Trophoblast cell (in vitro differentiated cells and primary cell): ENCODE measurements at regions not wholly inside any gene's neighbourhood (a gene's known extent, or its start where the extent isn't known, plus 50 kb on each side); places are given as distances from the start of the nearest gene placed in this dataset.

ENCODE experiments used
- DNase-seq, 2 donors: peaks; one replicate each; pipeline ENCODE4 v3.0.0-alpha.2; 2016
- H2AFZ ChIP-seq: 2 replicates; pipeline ENCODE4 v1.6.1; 2013; ENCODE audit warnings: low read length, moderate library complexity, mild to moderate bottlenecking; ENCODE audit not compliant: insufficient read depth, poor library complexity
- H2AK5ac ChIP-seq: 2 replicates; pipeline ENCODE4 v1.6.1; 2013; ENCODE audit warnings: mild to moderate bottlenecking, low read length
- H2BK120ac ChIP-seq: 2 replicates; pipeline ENCODE4 v1.6.1; 2013; ENCODE audit warnings: low read length, mild to moderate bottlenecking, moderate library complexity; ENCODE audit not compliant: insufficient read depth, poor library complexity
- H2BK12ac ChIP-seq: 2 replicates; pipeline ENCODE4 v1.6.1; 2013; ENCODE audit warnings: mild to moderate bottlenecking, low read length, moderate library complexity
- H2BK5ac ChIP-seq: 2 replicates; pipeline ENCODE4 v1.6.1; 2013; ENCODE audit warnings: low read length, low read depth, moderate library complexity, mild to moderate bottlenecking; ENCODE audit not compliant: poor library complexity
- H3K14ac ChIP-seq: 2 replicates; pipeline ENCODE4 v1.6.1; 2013; ENCODE audit warnings: mild to moderate bottlenecking, low read length
- H3K18ac ChIP-seq: 2 replicates; pipeline ENCODE4 v1.6.1; 2013; ENCODE audit warnings: mild to moderate bottlenecking, low read length
- H3K23ac ChIP-seq: 2 replicates; pipeline ENCODE4 v1.6.1; 2013; ENCODE audit warnings: low read length
- H3K27ac ChIP-seq: 2 replicates; pipeline ENCODE4 v1.5.1; 2013; ENCODE audit warnings: low read depth, mild to moderate bottlenecking, inconsistent platforms, low read length, moderate library complexity
- H3K27me3 ChIP-seq: 2 replicates; pipeline ENCODE4 v1.6.1; 2013; ENCODE audit warnings: inconsistent platforms, mild to moderate bottlenecking, low read length, moderate library complexity; ENCODE audit not compliant: insufficient read depth
- H3K36me3 ChIP-seq, 2 experiments: 1 replicate in 1 of 2; 2 replicates in 1 of 2; pipeline ENCODE4 v1.6.1; 2013; ENCODE audit warnings: low read length in 2 of 2, mild to moderate bottlenecking in 2 of 2, moderate library complexity in 1 of 2; ENCODE audit not compliant: insufficient read depth in 2 of 2, control insufficient read depth in 1 of 2
- H3K4ac ChIP-seq: 2 replicates; pipeline ENCODE4 v1.6.1; 2013; ENCODE audit warnings: low read depth, mild to moderate bottlenecking, low read length, moderate library complexity
- H3K4me1 ChIP-seq, 2 experiments: 1 replicate in 1 of 2; 2 replicates in 1 of 2; pipeline ENCODE4 v1.6.1; 2013; ENCODE audit warnings: low read length in 2 of 2, mild to moderate bottlenecking in 2 of 2, moderate library complexity in 1 of 2; ENCODE audit not compliant: insufficient read depth in 2 of 2, control insufficient read depth in 1 of 2
- H3K4me2 ChIP-seq: 2 replicates; pipeline ENCODE4 v1.6.1; 2013; ENCODE audit warnings: inconsistent platforms, mild to moderate bottlenecking, low read length, moderate library complexity
- H3K4me3 ChIP-seq: 2 replicates; pipeline ENCODE4 v1.5.1; 2013; ENCODE audit warnings: mild to moderate bottlenecking, low read depth, low read length, inconsistent platforms
- H3K79me1 ChIP-seq: one replicate; pipeline ENCODE4 v1.6.1; 2013; ENCODE audit warnings: low read length
- H3K79me2 ChIP-seq: 2 replicates; pipeline ENCODE4 v1.6.1; 2013; ENCODE audit warnings: low read length, mild to moderate bottlenecking; ENCODE audit not compliant: control insufficient read depth, insufficient read depth, poor library complexity
- H3K9ac ChIP-seq: 2 replicates; pipeline ENCODE4 v1.6.1; 2013; ENCODE audit warnings: mild to moderate bottlenecking, low read length
- H3K9me3 ChIP-seq: 2 replicates; pipeline ENCODE4 v1.6.1; 2013; ENCODE audit warnings: low read depth, mild to moderate bottlenecking, control low read depth, inconsistent platforms, low read length; ENCODE audit not compliant: insufficient read depth
- H4K12ac ChIP-seq: 2 replicates; pipeline ENCODE4 v1.6.1; 2013; ENCODE audit warnings: low read depth, mild to moderate bottlenecking, low read length, moderate library complexity
- H4K8ac ChIP-seq: 2 replicates; pipeline ENCODE4 v1.6.1; 2013; ENCODE audit warnings: low read depth, mild to moderate bottlenecking, low read length, moderate library complexity
- H4K91ac ChIP-seq: one replicate; pipeline ENCODE4 v1.6.1; 2013; ENCODE audit warnings: low read depth, mild to moderate bottlenecking, low read length, moderate library complexity
- WGBS: extraction: QIAGEN DNeasy Blood & Tissue Kit; methylation state at CpG from one replicate; pipeline ENCODE4 v1.1.7; 2013; ENCODE audit warnings: missing lambda C conversion rate; ENCODE audit not compliant: insufficient read length, insufficient coverage; ENCODE audit errors: extremely low coverage; 5-methylcytosine and 5-hydroxymethylcytosine counted together

- DNase-seq, result no peak
- Histone ChIP-seq H4K8ac (no peak overlapping the region), H4K12ac (no peak overlapping the region), H3K9me3 (no peaks in the 10 kb centered on the region), H3K27me3 (no peaks in the 10 kb centered on the region), H2AK5ac (no peak overlapping the region), H3K27ac (no peak overlapping the region), H3K79me2 (no peaks in the 10 kb centered on the region), H2AFZ (no peak overlapping the region), H2BK12ac (no peak overlapping the region), H3K18ac (no peak overlapping the region), H3K4me2 (no peak overlapping the region), H3K14ac (no peak overlapping the region), H2BK5ac (no peak overlapping the region), H4K91ac (no peak overlapping the region), H3K23ac (no peak overlapping the region), H3K4ac (no peak overlapping the region), H2BK120ac (no peak overlapping the region), H3K4me1 (no peaks in the 10 kb centered on the region), H3K36me3 (no peaks in the 10 kb centered on the region), H3K79me1 (no peaks in the 10 kb centered on the region), H3K9ac (no peak overlapping the region), H3K4me3 (no peak overlapping the region)
- WGBS, result no CpG with 5 or more reads among the region's 1 CpG
Measured at GRCh38 chr4:29521281-29521680, 1198.9 kb upstream of the PCDH7 start.

GRCh38 chr4:29536745-29537144 lies 1183.4 kb upstream of the PCDH7 start:
- Histone ChIP-seq H3K36me3 (no peaks in the 10 kb centered on the region), H3K23ac (no peak overlapping the region), H3K4me2 (no peak overlapping the region), H4K8ac (no peak overlapping the region), H3K4me1 (no peaks in the 10 kb centered on the region), H3K9me3 (peaks cover 1% of the 10 kb centered on the region), H3K14ac (no peak overlapping the region), H4K91ac (no peak overlapping the region), H2BK5ac (no peak overlapping the region), H3K79me1 (no peaks in the 10 kb centered on the region), H3K27me3 (no peaks in the 10 kb centered on the region), H3K27ac (no peak overlapping the region), H2AFZ (no peak overlapping the region), H3K79me2 (no peaks in the 10 kb centered on the region), H3K4me3 (no peak overlapping the region), H2BK12ac (no peak overlapping the region), H3K9ac (no peak overlapping the region), H3K18ac (no peak overlapping the region), H4K12ac (no peak overlapping the region), H2AK5ac (no peak overlapping the region), H3K4ac (no peak overlapping the region), H2BK120ac (no peak overlapping the region)
- DNase-seq, result no peak
- WGBS, result no CpG with 5 or more reads among the region's 3 CpGs

DNA sequence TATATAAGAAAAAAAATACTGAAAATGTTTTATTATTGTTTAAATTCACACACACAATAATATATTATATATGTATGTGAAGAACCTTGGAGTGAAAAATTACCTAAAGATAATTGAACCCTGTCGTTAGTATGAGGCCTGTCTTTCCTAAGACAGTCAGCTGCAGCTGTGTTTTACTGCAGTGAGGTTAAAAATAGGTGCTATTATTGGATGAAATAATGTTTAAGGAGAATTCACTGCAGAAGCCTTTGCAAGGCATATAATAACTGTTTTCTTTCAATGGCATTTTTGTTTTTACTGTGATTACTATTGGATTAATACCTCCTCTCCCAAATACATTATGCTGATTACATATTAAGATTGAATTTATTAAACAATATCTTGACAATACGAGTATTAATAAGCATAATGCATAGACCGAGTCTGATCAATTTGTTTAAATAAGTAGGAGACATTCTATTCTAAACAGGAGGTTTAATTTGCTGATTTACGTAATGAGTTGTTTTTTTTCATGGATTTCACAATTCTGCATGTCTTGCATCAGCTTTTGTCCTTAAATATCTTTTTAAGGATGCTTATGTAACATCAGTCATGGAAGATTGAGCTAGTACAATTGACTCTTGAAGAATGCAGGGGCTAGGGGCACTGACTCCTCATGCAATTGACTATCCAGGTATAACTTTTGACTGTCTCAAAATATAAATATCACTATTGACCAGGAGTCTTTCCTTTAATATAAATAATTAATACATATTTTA lies 1181.1 kb upstream of the PCDH7 start:
- Histone ChIP-seq H2AK5ac (no peak overlapping the region), H2BK12ac (no peak overlapping the region), H3K27me3 (no peaks in the 10 kb centered on the region), H3K23ac (no peak overlapping the region), H3K4me1 (no peaks in the 10 kb centered on the region), H3K79me2 (no peaks in the 10 kb centered on the region), H3K4ac (no peak overlapping the region), H3K14ac (no peak overlapping the region), H4K12ac (no peak overlapping the region), H3K27ac (no peak overlapping the region), H3K4me2 (no peak overlapping the region), H3K9ac (no peak overlapping the region), H3K36me3 (no peaks in the 10 kb centered on the region), H4K91ac (no peak overlapping the region), H2AFZ (no peak overlapping the region), H2BK120ac (no peak overlapping the region), H3K18ac (no peak overlapping the region), H3K9me3 (peaks cover 4% of the 10 kb centered on the region), H3K79me1 (no peaks in the 10 kb centered on the region), H2BK5ac (no peak overlapping the region), H3K4me3 (no peak overlapping the region), H4K8ac (no peak overlapping the region)
- WGBS, result no CpG with 5 or more reads among the region's 4 CpGs
- DNase-seq, result no peak

DNA sequence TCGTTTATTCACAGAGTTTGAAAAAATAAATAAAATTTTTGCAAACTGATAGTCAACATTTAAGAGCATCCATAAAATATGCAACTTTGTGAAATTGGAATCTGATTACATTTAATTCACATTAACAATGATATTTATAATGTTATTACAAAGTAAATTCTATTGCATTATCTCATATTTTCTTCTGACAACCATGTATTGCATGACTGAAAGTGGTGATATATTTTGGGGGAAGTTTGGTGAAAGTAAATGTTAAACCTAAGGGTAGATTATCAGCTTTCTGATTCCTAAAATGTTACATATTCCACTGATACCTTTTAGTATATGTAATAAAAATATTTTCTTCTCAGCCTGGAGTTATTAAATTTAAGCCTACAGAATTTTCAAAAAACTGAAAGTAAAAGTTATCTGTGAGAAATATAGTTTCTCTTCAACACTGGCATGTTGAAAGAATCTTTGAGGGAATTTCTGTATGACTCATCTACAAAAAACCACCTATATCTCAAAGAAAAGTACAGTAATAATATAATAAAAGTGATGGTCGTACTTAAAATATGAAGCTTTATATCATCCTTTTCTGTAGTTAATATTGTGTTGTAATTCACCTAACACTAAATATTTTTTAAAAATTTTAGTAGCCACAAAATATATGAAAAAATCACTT lies 1179.6 kb upstream of the PCDH7 start:
- Histone ChIP-seq H3K4ac (no peak overlapping the region), H4K12ac (no peak overlapping the region), H4K8ac (no peak overlapping the region), H3K27me3 (no peaks in the 10 kb centered on the region), H3K4me1 (no peaks in the 10 kb centered on the region), H3K79me2 (no peaks in the 10 kb centered on the region), H3K4me3 (no peak overlapping the region), H3K36me3 (no peaks in the 10 kb centered on the region), H3K9me3 (peaks cover 4% of the 10 kb centered on the region), H2AFZ (no peak overlapping the region), H3K4me2 (no peak overlapping the region), H2BK120ac (no peak overlapping the region), H3K9ac (no peak overlapping the region), H4K91ac (no peak overlapping the region), H3K27ac (no peak overlapping the region), H3K79me1 (no peaks in the 10 kb centered on the region), H2BK5ac (no peak overlapping the region), H3K23ac (no peak overlapping the region), H3K18ac (no peak overlapping the region), H2AK5ac (no peak overlapping the region), H3K14ac (no peak overlapping the region), H2BK12ac (no peak overlapping the region)
- WGBS, result no CpG with 5 or more reads among the region's 2 CpGs
- DNase-seq, result no peak
